ENCODE measurements at regions not wholly inside any gene's neighbourhood (a gene's known extent, or its start where the extent isn't known, plus 50 kb on each side); places are given as distances from the start of the nearest gene placed in this dataset.
"Not testable (repeated sequence)": the region's sequence is repeated elsewhere in the genome, so short reads cannot be mapped to it uniquely, and the experiment has no call there.

DNA sequence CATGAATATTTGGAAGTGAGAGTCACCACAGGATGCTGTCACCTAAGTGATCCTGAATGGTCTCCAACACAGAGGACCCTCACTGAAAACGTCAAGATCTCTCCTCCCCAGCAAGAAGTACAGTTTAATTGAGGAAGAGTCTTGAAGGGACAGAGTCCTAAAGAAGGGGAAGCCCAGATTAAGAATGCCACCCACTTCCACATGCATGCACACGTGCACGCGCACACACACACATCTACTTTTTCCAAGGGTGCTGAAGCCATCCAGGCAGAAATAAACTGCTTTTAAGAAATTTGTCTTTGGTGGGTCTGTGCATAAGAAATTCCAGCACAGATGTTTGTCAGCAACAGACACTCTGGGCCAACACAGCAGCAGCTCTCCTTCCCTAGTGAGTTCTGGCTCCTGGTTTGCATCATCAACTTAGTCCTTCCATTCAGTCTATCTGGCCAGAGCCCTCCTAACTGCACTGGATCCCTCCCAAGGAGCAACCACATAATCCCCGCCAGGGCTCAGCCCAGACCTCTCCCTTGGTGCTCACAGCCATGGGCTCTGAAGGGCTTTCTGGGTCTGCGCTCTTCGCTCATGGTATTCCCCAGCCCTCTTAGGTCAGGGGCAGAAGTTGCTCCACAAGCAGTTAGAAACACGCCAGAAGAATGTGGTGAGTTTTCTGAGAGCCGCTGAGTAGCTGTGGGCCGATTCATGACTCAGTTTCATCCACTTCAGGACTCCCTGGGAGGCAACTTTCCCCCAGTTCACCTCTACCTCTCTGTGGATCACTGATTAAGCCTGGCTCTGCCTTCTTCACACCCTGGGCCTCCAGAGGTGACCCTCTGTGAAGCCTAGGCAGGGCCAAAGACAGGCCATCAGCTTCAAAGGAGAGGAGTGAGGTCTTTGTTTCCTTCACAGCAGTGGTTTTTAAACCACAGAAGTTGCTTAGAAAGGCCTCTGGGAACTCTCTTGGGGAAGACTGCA lies 132.6 kb upstream of the LIPC start:
- DNase-seq, result no peak

DNA sequence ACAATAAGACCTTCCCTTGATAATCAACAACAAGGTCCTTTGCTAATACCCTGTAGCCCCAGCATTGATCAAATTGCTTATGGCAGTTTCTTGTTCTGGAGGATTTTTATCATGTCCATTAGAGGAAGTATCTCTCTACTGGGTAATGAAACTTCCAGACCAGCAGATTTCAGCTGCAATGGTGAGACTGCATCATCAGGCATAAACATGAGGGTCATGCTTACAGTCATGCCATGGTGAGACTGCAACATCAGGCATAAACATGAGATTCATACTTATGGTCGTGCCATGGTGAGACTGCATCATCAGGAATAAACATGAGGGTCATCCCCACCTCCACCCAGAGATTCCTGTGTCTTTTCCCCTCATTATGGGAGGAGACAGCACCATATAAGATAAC lies 129.0 kb upstream of the LIPC start:
- DNase-seq, result no peak

DNA sequence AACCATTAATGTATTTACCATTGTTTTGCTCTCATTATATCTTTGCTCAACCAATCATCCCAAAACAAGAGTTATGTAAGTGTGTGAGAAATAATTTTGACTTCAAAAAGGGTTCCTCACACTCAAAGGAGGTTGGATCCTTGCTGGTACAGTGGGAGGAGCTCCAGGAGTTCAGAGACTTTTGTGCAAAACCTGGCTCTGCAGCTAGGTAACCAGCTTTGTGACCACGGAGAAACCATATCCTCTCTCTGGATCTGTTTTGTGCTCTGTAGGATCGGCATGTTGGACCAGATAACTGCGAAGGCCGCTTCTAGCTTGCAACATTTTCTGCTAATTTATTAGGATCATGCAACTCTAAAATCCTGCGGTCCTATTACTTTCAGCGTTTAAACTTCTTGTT lies 128.6 kb upstream of the LIPC start:
- no peak for DNase-seq

DNA sequence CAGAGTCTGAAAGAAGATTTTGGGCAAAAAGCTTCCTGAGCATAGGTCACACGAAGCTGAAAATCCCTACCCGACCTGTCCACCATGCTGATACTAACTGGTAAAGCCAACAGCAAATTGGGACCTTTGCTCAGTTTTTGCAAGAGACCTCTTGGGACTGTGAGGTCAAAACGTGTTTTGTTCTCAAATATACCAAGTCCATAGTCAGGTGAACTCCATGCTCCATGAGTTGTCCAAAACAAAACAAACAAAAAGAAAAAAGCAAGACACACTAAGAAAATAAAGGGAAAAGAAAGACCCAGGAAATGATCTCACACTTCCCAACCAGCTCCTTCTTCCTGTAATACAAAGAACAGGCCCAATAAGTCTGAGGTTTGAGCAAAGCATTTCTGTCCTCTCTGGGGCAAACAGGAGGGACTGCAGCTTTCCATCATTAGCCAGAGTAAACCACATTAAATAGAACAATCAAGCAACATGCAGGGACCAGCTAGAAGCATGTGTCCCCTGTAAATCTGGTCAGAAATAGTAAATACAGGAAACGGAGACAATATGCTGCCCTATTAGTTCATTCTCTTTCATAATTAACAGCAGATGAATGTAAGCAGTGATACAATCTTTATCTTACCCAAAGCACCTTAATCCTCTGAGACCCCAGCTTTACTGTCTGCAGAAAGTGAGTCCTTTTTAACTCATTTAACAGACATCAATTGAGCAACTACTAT lies 125.0 kb upstream of the LIPC start:
- DNase-seq, result no peak

DNA sequence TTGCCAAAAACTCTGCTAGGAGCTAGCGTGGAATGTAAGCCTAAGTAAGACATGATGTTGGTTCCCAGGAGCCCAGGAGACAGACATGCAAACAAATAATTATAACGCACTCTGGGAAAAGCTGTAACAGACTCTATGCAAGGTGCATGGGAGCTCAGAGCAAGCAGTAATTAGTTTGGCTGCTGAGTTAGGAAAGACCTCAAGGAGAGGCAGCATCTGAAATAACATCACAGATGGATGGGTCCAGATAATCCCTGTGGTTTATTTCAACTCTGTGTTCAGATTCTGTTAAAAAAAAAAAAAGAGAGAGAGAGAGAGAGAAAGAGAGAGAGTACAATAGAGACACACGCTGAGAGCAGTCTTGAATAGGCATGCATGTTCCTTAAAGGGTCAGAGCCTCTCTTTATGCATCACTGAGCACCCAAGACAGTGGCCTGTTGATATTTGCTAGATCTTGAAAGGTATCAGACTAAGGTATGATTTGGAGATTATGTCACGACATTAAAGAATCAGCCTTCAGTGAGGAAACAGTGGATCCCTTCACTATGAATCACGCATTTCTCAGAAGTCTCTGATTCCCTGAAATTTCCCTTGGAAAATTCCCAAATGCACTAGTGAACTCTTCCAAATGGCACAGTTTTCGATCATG lies 124.4 kb upstream of the LIPC start:
- no peak for DNase-seq

DNA sequence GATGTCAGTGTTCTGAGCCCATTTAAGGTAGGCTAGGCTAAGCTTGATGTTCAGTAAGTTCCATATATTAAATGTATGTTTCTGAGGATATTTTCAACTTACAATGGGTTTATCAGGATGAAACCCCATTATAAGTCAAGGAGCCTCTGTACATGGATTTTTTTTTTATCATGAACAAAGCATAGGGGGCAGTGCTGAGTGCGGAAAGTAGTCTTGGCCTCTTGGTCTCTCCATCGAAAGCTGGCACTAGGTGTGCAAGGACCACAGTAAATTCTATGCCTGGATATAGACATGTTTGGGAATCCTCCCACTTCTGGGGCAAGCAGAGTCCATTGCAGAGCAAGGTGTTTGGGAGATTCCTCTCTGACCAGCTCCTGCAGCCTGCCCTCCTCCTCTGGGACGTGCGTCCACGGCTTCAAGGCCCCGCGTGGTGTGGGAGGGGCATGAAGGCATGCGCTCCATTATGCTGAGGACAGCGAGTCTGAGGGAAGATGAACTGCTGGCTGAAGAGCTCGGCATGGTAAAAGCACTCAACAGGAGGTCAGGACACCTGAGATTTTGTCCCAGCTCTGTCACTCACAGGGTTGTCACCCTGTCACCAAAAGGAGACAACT lies 122.9 kb upstream of the LIPC start:
- DNase-seq, result no peak

DNA sequence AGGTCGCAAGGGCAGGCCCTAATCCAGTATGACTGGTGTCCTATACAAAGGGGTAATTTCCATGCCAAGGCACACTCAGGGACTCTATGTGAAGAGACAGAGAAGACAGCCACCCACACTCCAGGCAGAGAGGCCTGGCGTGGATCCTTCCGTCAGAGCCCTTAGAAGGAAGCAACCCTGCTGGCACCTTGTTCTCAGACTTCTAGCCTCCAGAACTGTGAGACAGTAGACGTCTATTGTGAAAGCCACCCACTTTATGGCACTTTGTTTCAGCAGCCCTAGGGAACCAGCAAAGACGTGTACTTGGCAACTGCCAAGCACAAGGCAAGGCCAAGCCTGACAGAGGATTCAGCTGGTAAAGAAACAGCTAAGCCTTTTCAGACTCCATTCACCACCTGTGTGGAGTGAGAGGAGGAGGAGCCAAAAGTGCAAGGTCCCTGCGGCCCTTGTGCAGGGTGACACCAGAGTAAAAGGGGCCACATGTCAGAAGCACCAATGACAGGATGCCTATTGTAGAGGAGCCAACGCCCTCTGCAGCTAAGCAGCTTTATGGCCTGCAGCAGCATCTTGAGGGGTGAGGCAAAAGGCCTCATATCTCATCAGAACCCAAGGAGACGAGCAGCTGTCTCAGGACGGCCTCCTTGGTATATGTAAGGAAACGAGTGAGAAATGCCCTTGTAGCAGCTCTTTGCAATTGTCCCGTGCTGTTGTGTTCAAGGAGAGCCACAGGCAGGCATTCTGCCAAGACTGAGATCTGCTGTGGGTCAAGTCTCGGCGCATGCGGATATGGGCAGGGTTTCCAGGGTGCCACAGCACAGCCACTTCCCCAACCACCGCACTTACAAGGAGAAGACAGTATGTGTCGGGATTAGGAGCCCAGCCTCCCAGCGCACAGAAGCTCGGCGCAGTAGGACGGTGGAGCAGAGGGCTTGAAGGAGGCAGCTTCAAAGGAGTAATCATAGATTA lies 121.5 kb upstream of the LIPC start:
- no peak for DNase-seq

DNA sequence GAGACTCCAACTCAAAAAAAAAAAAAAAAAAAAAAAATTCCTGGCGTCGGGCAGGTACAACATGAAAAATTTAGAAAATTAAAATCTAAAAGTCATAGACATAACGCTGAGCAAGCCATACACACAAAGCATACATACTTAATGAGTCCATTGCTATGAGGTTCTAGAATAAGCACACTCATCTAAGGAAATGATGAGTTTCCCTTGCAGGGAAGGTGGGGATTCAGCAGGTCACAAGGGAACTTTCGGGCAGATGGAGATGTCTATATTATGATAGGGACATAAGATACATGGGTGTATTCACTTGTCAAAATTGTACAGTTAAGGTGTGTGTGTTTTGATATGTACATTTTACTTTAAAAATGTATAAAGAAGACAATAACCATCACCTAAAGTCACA lies 120.2 kb upstream of the LIPC start:
- no peak for DNase-seq

DNA sequence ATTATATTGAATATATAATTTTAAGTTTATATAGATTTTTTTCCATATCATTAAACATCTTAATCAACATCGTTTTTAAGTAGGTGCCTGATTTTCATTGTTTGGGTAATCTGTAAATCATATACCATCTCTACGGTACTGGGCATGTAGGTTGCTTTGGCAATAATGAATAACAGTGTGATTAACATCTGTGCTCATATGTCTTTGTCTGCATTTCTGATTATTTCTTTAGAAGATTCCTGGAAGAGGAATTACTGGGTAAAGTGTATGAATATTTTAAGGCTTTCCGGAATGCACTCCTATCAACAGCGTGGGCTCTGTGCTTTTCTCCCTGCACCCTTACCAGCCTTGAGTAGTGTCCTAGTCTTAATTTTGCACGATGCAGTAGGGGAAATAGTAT lies 119.8 kb upstream of the LIPC start:
- no peak for DNase-seq

DNA sequence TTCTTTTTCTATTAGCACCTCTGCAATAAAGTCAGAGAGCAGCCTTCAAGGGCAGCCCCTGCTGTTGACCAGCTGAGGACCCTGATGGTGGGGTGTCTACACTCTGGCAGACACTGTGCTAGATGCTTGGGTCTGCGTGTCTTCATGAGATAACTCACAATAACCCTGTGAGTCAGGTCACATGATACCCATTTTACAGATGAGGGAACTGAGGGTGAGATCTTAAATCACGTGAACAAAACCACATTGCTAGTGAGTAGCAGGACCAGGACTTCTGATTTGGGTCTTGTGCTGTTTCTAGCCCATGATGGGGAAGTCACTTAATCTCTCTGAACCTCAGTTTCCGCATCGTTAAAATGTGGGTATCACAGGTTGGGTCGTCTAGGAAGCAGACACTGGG lies 118.5 kb upstream of the LIPC start:
- DNase-seq, result no peak

DNA sequence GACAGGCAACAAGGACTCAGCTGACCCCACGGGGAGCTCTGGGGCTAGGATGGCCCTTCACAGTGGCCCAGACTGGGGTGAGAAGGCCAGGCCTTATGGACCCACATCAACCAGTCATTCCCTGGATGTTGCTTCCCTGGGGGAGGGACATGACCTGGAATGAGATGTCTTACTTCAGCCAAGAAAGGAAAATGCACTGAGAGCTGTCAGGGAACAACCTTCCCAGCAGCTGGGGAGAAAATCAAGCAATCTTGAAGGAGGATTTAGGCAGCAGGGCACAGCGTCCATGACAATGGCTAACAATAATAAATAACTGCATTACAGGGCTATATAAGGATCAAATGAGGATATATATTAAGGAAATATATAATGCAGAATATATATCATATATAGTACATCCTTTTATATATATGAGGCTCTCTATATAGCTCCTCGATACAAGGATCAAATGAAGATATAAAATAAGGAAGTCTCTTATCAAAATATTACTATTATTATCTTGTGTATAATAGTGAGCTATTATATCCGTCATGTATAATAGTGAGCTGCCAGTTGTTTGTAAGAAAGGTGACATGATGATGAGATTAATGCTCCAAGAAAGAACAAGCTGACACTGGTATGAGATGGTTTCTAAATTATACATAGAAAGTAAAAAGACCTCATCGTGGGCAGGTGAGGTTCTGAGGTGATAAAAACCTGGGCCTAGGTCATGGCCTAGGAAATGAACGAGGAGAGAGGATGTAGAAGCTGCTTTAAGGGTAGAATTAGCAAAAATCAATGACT lies 117.8 kb upstream of the LIPC start:
- no peak for DNase-seq

DNA sequence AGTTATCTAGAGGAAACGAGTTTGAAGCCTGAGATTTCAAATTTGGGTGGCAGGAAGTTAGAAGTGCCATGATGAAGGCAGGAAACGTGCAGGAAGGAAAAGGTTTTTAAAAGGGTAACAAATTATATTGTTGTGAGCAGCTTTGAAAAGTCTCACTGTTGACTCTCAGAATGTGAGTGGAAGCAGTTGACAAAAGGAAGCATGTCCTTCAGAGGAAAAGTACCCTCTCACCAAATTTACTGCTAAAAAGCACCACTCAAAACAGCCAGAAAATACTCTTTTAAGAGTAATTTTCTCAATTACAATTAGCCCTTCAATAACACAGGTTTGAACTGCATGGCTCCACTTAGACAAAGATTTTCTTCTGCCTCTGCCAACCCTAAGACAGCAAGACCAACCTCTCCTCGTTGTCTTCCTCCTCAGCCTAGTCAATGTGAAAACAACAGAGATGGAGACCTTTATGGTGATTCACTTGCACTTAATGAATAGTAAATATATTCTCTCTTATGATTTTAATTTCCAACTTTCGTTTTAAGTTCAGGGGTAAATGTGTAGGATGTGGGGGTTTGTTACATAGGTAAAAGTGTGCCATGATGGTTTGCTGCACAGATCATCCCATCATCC lies 117.1 kb upstream of the LIPC start:
- no peak for DNase-seq

DNA sequence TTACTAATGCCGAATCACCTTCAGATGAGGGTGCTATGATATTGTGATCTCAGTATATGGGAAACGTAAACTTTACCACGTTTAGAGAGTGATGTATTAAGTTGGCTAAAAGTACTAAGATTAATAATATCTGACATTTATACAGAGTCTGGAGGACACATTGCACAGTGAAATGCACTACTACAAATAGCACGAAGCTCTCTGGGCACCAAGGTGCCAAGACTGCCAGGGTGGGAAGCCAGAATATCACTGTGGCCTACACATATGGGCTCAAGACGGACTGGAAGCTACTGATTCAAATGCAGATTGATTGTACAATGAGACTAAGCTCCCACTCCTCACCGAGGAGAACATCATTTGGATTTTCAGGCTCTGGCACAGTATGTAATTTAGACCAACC lies 113.3 kb upstream of the LIPC start:
- DNase-seq, result no peak

DNA sequence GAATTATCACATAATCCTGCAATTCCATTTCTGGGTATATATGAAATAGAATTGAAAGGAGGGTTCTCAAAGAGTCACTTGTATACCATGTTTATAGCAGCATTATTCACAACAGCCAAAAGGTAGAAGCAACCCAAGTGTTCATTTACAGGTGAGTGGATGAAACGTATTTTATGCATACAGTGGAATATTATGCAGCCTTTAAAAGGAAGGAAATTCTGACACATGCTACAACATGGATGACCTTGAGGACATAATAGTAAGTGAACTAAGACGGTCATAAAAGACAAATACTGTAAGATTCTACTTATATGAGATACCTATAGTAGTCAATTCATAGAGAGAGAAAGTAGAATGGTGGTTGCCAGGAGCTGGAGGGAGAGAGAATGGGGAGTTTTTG lies 110.8 kb upstream of the LIPC start:
- no peak for DNase-seq

DNA sequence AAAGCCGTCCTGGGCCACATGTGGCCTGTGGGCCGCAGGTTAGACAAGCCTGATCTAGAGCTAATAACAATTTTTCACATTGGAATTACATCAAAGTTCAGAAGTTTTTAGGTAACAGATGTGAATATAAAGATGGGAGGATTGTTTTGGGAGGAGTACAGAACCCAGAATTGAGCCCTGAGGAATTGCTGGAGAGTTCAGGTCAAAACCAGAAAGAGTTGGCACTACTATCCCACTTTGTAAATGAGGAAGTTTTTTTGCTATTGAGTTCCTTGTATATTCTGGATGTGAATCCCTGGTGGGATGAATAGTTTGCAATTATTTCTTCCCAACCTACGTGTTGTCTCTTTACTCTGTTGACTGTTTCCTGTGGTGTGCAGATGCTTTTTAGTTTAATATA lies 109.5 kb upstream of the LIPC start:
- no peak for DNase-seq

DNA sequence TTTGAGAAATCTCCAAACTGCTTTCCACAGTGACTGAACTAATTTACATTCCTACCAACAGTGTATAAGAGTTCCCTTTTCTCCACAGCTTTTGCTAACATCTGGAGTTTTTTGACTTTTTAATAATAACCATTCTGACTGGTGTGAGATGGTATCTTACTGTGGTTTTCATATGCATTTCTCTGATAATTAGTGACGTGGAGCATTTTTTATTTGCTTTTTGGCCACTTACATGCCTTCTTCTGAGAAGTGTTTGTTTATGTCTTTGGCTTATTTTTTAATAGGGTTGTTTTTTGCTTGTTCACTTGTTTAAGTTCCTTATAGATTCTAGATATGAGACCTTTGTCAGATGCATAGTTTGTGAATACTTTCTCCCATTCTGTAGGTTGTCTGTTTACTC lies 108.5 kb upstream of the LIPC start:
- not testable (repeated sequence) for DNase-seq

DNA sequence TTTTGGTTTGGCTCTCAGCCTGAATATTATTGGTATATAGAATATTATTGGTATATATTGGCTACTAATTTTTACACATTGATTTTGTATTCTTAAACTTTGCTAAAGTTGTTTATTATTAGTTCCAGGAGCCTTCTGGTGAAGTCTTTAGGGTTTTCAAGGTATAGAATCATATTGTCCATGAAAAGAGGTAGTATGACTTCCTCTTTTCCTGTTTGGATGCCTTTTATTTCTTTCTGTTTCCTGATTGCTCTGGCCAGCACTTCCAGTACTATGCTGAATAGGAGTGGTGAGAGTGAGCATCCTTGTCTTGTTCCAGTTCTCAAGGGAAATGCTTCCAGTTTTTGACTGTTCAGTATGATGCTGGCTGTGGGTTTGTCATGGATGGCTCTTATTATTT lies 107.3 kb upstream of the LIPC start:
- DNase-seq, result no peak

DNA sequence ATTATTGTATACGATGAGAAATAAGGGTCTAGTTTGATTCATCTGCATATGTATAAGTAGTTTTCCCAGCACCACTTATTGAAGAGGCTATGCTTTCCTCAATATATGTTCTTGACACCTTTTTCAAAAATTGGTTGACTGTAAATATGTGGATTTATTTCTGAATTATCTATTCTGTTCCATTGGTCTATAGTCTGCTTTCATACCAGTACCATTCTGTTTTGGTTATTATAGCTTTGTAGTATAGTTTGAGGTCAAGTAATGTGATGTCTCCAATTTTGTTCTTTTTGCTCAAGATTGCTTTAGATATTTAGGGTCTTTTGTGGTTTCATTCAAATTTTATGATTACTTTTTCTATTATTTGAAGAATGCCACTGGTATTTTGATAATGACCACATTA lies 103.8 kb upstream of the LIPC start:
- DNase-seq, result no peak

DNA sequence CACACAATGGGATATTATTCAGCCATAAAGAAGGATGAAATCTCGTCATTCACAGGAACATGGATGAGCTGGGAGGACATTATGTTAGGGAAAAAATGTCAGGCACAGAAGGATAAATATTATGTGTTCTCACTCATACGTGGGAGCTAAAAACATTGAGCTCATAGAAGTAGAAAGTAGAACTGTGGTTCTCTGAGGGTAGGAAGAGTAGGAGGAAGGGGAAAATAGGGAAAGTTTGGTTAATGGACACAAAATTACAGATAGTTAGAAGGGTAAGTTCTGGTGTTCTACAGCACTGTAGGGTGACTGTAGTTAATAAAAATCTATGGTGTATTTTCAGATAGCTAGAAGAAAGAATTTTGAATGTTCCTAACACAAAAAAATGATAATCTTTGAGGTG lies 102.6 kb upstream of the LIPC start:
- no peak for DNase-seq

DNA sequence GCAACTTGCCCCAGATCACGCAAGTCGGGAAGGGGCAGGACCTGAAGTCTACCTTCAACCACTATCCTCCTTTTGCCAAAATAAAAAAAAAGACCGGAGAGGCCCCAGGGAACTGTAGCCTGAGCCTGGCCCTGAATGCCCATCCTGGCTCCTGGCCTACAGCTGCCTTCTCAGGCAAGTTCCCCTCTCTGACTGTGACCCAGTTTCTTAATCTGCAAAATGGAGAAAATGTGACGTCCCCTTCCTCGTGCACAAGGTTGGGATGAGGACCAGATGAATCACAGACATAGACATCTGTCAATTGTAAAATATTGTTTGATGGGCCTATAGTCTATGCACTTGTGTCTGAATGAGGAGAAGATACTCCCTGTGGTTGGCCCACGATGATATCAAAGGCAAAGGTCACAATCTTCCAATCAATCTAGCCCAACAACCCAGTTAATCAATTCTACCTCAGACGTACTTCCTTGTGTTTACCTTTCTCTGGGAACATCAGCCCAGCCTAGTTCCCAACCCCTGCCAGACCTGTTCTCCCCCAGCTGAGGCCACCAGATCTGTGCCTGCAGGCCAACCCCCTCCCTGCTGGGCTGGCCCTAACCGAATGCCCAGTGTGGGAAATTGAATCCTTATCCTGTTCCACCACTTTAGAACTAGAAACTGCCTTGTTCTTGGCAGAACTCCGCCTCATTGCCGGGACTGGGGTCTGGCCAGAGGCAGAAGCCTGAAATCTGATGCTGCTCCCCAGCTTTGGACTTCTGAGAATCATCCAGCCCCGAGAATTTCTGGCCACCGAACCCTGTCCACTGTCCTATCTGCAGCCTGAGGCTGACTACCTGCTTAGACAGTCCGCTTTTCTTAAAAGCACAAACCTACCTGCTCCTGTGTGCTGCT lies 101.8 kb upstream of the LIPC start:
- no peak for DNase-seq
